GM21576 (cell line): ENCODE measurements at regions not wholly inside any gene's neighbourhood (a gene's known extent, or its start where the extent isn't known, plus 50 kb on each side); places are given as distances from the start of the nearest gene placed in this dataset.
"Not testable (repeated sequence)": the region's sequence is repeated elsewhere in the genome, so short reads cannot be mapped to it uniquely, and the experiment has no call there.

Experiments used
- ATAC-seq: cut with Tn5 transposase; IDR thresholded peaks from one replicate; pipeline ENCODE4 v1.9.1; 2021; ENCODE audit warnings: mild to moderate bottlenecking, moderate library complexity; ENCODE audit not compliant: unreplicated experiment

- ATAC-seq = no peak
Measured at GRCh38 chr16:47921535-47921934, 234.3 kb downstream of the ABCC12 start.

- ATAC-seq = no peak
Measured at GRCh38 chr16:47920709-47921108, 235.1 kb downstream of the ABCC12 start.

GRCh38 chr16:47917118-47917517 is 238.7 kb downstream of the ABCC12 start:
- ATAC-seq = no peak

- ATAC-seq = no peak
Measured at GRCh38 chr16:47916266-47916665, 239.5 kb downstream of the ABCC12 start.

GRCh38 chr16:47907109-47907508 is 248.7 kb downstream of the ABCC12 start:
- no peak for ATAC-seq

GRCh38 chr16:47905771-47906170 is 250.0 kb downstream of the ABCC12 start:
- ATAC-seq = no peak

- ATAC-seq = no peak
Measured at GRCh38 chr16:47904691-47905090, 251.1 kb downstream of the ABCC12 start.

- no peak for ATAC-seq
Measured at GRCh38 chr16:47903470-47903869, 252.3 kb downstream of the ABCC12 start.

- not testable (repeated sequence) for ATAC-seq
Measured at GRCh38 chr16:47897105-47897504, 258.7 kb downstream of the ABCC12 start.

GRCh38 chr16:47895146-47895545 is 260.6 kb downstream of the ABCC12 start:
- ATAC-seq = no peak

GRCh38 chr16:47892999-47893398 is 262.8 kb downstream of the ABCC12 start:
- no peak for ATAC-seq

GRCh38 chr16:47888734-47889133 is 267.1 kb downstream of the ABCC12 start:
- no peak for ATAC-seq

GRCh38 chr16:47888142-47888541 is 267.7 kb downstream of the ABCC12 start:
- no peak for ATAC-seq

- no peak for ATAC-seq
Measured at GRCh38 chr16:47887496-47887895, 268.3 kb downstream of the ABCC12 start.

- no peak for ATAC-seq
Measured at GRCh38 chr16:47886631-47887415, 269.0 kb downstream of the ABCC12 start.

GRCh38 chr16:47886139-47886538 is 269.7 kb downstream of the ABCC12 start:
- no peak for ATAC-seq

GRCh38 chr16:47885489-47885888 is 270.3 kb downstream of the ABCC12 start:
- ATAC-seq = no peak

- no peak for ATAC-seq
Measured at GRCh38 chr16:47884116-47884725, 271.6 kb downstream of the ABCC12 start.

GRCh38 chr16:47881574-47881973 is 274.2 kb downstream of the ABCC12 start:
- ATAC-seq = no peak

- ATAC-seq = no peak
Measured at GRCh38 chr16:47880653-47881052, 275.1 kb downstream of the ABCC12 start.

GRCh38 chr16:47877166-47877565 is 278.6 kb downstream of the ABCC12 start:
- ATAC-seq = no peak

- no peak for ATAC-seq
Measured at GRCh38 chr16:47876511-47876910, 279.3 kb downstream of the ABCC12 start.

- no peak for ATAC-seq
Measured at GRCh38 chr16:47873434-47873833, 282.4 kb downstream of the ABCC12 start.
